ENCODE measurements at regions not wholly inside any gene's neighbourhood (a gene's known extent, or its start where the extent isn't known, plus 50 kb on each side); places are given as distances from the start of the nearest gene placed in this dataset.

DNA sequence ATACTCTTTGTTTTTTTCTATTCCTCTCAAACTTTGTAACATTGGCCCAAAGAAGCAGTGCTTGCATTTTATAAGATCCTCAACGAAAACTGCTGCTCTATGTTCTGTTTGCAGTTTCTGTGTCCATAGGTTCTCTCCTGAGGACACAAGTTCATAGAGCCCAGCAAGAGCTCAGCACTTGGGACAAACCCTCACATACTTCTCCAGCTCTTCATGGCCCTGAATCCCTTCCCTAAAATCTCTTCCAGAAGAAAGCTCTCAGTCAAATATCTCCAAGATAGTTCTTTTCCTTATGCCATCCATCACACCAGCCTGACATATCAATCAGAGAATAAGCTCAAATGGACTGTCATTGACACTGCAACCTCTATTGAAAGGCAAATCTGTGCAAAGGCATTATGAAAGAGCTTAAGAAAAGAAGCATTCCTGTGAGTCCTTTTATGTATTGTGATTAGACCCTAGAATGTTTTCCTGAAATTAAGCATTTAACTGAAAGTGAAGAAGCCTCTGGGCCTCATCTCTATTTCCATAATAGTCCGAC lies 405.5 kb downstream of the ANKRD7 start:
- Mint-ChIP-seq H3K4me1 (ENCODE audit: low read depth, unreplicated experiment) (peaks cover 7% of the 10 kb centered on the region), H3K9me3 (ENCODE audit: unreplicated experiment) (no peaks in the 10 kb centered on the region), H3K4me3 (ENCODE audit: unreplicated experiment) (no peak overlapping the region), H3K36me3 (ENCODE audit: unreplicated experiment) (peaks cover 6% of the 10 kb centered on the region), H3K27ac (ENCODE audit: unreplicated experiment) (no peak overlapping the region), H3K27me3 (ENCODE audit: unreplicated experiment) (no peaks in the 10 kb centered on the region)
- TF ChIP-seq, protein P1, sequence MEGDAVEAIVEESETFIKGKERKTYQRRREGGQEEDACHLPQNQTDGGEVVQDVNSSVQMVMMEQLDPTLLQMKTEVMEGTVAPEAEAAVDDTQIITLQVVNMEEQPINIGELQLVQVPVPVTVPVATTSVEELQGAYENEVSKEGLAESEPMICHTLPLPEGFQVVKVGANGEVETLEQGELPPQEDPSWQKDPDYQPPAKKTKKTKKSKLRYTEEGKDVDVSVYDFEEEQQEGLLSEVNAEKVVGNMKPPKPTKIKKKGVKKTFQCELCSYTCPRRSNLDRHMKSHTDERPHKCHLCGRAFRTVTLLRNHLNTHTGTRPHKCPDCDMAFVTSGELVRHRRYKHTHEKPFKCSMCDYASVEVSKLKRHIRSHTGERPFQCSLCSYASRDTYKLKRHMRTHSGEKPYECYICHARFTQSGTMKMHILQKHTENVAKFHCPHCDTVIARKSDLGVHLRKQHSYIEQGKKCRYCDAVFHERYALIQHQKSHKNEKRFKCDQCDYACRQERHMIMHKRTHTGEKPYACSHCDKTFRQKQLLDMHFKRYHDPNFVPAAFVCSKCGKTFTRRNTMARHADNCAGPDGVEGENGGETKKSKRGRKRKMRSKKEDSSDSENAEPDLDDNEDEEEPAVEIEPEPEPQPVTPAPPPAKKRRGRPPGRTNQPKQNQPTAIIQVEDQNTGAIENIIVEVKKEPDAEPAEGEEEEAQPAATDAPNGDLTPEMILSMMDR (IDR thresholded peaks at IDR 0.05; ENCODE audit: partially characterized antibody, unreplicated experiment) = no peak
- DNase-seq = no peak

DNA sequence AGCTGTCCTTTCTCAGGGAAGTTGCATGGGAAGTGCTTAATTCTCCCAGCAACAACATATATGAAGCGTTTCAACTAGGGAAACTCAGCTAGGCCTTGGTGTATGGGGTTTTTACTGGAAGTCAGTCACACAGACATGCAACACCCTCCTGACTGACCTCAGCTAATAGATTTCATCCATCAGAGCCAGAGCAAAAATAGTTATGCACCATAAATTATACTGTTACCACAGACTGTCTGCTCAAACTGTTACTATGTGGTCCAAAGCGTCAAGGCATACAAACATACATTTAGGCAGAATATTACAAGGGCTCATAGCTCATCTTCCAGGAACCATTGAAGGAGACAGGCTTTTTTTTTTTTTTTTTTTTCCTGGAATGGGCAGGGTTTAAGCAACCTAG lies 417.9 kb downstream of the ANKRD7 start:
- Mint-ChIP-seq H3K9me3 (ENCODE audit: unreplicated experiment) (no peaks in the 10 kb centered on the region), H3K4me1 (ENCODE audit: low read depth, unreplicated experiment) (no peaks in the 10 kb centered on the region), H3K36me3 (ENCODE audit: unreplicated experiment) (no peaks in the 10 kb centered on the region), H3K27me3 (ENCODE audit: unreplicated experiment) (no peaks in the 10 kb centered on the region), H3K4me3 (ENCODE audit: unreplicated experiment) (no peak overlapping the region), H3K27ac (ENCODE audit: unreplicated experiment) (no peak overlapping the region)
- DNase-seq = no peak
- TF ChIP-seq, protein P1 (IDR thresholded peaks at IDR 0.05; ENCODE audit: partially characterized antibody, unreplicated experiment) = no peak

DNA sequence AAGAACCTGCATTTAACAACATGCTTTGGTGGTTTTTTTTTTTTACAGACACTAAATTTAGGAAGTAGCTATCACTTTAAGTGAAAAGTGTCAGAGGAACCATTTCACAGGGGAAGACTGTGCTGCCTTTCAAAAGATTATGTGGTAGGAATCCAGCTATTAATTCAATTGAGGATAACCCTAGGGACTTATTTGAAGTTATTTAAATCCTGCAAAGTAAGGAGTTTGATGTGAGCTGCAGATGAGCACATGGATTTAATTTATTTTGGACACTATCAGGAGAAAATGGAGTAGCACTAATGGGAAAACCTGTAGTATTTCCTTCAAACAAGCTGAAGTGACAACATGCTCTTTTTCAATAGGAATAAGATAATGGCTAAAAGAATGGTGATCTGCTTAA lies 419.8 kb downstream of the ANKRD7 start:
- H3K4me3 Mint-ChIP-seq (ENCODE audit: unreplicated experiment) = no peak overlapping the region
- TF ChIP-seq, protein P1 (IDR thresholded peaks at IDR 0.05; ENCODE audit: partially characterized antibody, unreplicated experiment) = no peak
- DNase-seq = no peak
- H3K4me1 Mint-ChIP-seq (ENCODE audit: low read depth, unreplicated experiment) = no peaks in the 10 kb centered on the region
- no peaks in the 10 kb centered on the region for H3K27me3 Mint-ChIP-seq (ENCODE audit: unreplicated experiment)
- H3K9me3 Mint-ChIP-seq (ENCODE audit: unreplicated experiment) = no peaks in the 10 kb centered on the region
- H3K36me3 Mint-ChIP-seq (ENCODE audit: unreplicated experiment) = no peaks in the 10 kb centered on the region
- no peak overlapping the region for H3K27ac Mint-ChIP-seq (ENCODE audit: unreplicated experiment)

DNA sequence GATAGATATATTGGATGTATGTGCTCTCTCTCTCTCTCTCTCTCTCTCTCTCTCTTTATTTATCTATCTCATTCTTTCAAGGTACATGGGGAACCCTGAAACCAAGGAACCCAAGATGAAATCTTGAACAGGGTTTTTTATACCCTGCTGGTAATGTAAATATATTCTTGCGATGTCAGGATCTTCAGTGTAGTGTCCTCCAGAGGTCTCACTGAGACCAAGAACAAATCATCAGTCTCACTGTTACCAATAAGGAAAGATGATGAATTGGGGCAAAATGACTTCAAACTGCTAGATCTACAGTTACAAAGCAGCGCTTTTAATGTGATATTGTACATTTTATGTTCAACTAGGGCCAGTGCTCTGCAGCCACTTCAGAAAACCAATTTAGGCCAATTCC lies 423.5 kb downstream of the ANKRD7 start:
- Mint-ChIP-seq H3K4me1 (ENCODE audit: low read depth, unreplicated experiment) (no peaks in the 10 kb centered on the region), H3K4me3 (ENCODE audit: unreplicated experiment) (no peak overlapping the region), H3K27me3 (ENCODE audit: unreplicated experiment) (no peaks in the 10 kb centered on the region), H3K9me3 (ENCODE audit: unreplicated experiment) (no peaks in the 10 kb centered on the region), H3K36me3 (ENCODE audit: unreplicated experiment) (no peaks in the 10 kb centered on the region), H3K27ac (ENCODE audit: unreplicated experiment) (no peak overlapping the region)
- DNase-seq = no peak
- TF ChIP-seq, protein P1 (IDR thresholded peaks at IDR 0.05; ENCODE audit: partially characterized antibody, unreplicated experiment) = no peak

DNA sequence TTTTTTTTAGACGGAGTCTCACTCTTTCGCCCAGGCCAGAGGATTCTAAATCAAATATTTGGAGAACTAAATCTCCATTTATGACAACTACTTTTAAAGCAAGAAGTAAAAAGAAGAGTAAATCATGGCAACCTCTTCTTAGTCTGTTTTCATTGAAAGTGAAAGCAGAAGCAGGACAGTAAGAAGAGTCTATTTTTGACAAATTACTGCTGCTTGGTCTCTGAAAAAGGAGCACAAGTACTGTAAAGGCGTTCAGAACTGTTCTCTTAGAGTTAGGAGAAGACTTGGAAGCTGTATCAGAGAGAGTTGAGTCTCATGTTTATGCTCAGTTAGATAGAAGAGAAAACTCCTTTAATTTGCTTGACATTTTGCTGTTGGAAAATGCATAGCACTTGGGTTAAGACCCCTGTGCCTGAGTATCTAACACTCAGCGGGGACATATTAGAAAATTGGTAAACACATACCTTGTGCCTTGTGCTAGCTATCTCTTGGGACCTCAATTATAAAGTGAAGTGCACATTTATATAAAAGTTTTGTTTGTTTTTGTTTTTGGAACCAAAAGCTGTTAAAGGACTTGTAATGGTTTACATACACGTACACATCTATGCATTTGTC lies 433.0 kb downstream of the ANKRD7 start:
- Mint-ChIP-seq H3K36me3 (ENCODE audit: unreplicated experiment) (no peaks in the 10 kb centered on the region), H3K9me3 (ENCODE audit: unreplicated experiment) (no peaks in the 10 kb centered on the region), H3K27me3 (ENCODE audit: unreplicated experiment) (no peaks in the 10 kb centered on the region), H3K4me3 (ENCODE audit: unreplicated experiment) (no peak overlapping the region), H3K27ac (ENCODE audit: unreplicated experiment) (no peak overlapping the region), H3K4me1 (ENCODE audit: low read depth, unreplicated experiment) (no peaks in the 10 kb centered on the region)
- DNase-seq = no peak
- TF ChIP-seq, protein P1 (IDR thresholded peaks at IDR 0.05; ENCODE audit: partially characterized antibody, unreplicated experiment) = no peak

All from glutamatergic neuron (in vitro differentiated cells).